ENCODE measurements at regions not wholly inside any gene's neighbourhood (a gene's known extent, or its start where the extent isn't known, plus 50 kb on each side); places are given as distances from the start of the nearest gene placed in this dataset.

- no peak for TF ChIP-seq CTCF (IDR thresholded peaks at IDR 0.05; ENCODE audit: partially characterized antibody, unreplicated experiment)
- no peak overlapping the region for H3K27ac Mint-ChIP-seq (ENCODE audit: unreplicated experiment)
- peaks cover 2% of the 10 kb centered on the region for H3K27me3 Mint-ChIP-seq (ENCODE audit: unreplicated experiment)
- DNase-seq, result no peak
- no peaks in the 10 kb centered on the region for H3K4me1 Mint-ChIP-seq (ENCODE audit: low read depth, unreplicated experiment)
- H3K4me3 Mint-ChIP-seq (ENCODE audit: unreplicated experiment), result no peak overlapping the region
- peaks cover 7% of the 10 kb centered on the region for H3K36me3 Mint-ChIP-seq (ENCODE audit: unreplicated experiment)
- peaks cover 2% of the 10 kb centered on the region for H3K9me3 Mint-ChIP-seq (ENCODE audit: unreplicated experiment)
Observed at GRCh38 chr5:8805653-8806052, 740.2 kb downstream of the SEMA5A start.

GRCh38 chr5:8807636-8808035 lies 738.2 kb downstream of the SEMA5A start:
- H3K9me3 Mint-ChIP-seq (ENCODE audit: unreplicated experiment), result peaks cover 1% of the 10 kb centered on the region
- no peak overlapping the region for H3K27ac Mint-ChIP-seq (ENCODE audit: unreplicated experiment)
- H3K27me3 Mint-ChIP-seq (ENCODE audit: unreplicated experiment), result peaks cover 2% of the 10 kb centered on the region
- H3K4me3 Mint-ChIP-seq (ENCODE audit: unreplicated experiment), result no peak overlapping the region
- no peak for TF ChIP-seq CTCF (IDR thresholded peaks at IDR 0.05; ENCODE audit: partially characterized antibody, unreplicated experiment)
- H3K36me3 Mint-ChIP-seq (ENCODE audit: unreplicated experiment), result peaks cover 7% of the 10 kb centered on the region
- no peak for DNase-seq
- no peaks in the 10 kb centered on the region for H3K4me1 Mint-ChIP-seq (ENCODE audit: low read depth, unreplicated experiment)

GRCh38 chr5:8811581-8811980 lies 734.3 kb downstream of the SEMA5A start:
- H3K4me1 Mint-ChIP-seq (ENCODE audit: low read depth, unreplicated experiment), result no peaks in the 10 kb centered on the region
- peaks cover 1% of the 10 kb centered on the region for H3K9me3 Mint-ChIP-seq (ENCODE audit: unreplicated experiment)
- TF ChIP-seq CTCF (IDR thresholded peaks at IDR 0.05; ENCODE audit: partially characterized antibody, unreplicated experiment), result no peak
- H3K4me3 Mint-ChIP-seq (ENCODE audit: unreplicated experiment), result no peak overlapping the region
- no peaks in the 10 kb centered on the region for H3K36me3 Mint-ChIP-seq (ENCODE audit: unreplicated experiment)
- DNase-seq, result no peak
- H3K27me3 Mint-ChIP-seq (ENCODE audit: unreplicated experiment), result peaks cover 1% of the 10 kb centered on the region
- no peak overlapping the region for H3K27ac Mint-ChIP-seq (ENCODE audit: unreplicated experiment)

GRCh38 chr5:8813180-8813579 lies 732.7 kb downstream of the SEMA5A start:
- Mint-ChIP-seq H3K36me3 (ENCODE audit: unreplicated experiment) (no peaks in the 10 kb centered on the region), H3K9me3 (ENCODE audit: unreplicated experiment) (peaks cover 1% of the 10 kb centered on the region), H3K4me3 (ENCODE audit: unreplicated experiment) (no peak overlapping the region), H3K4me1 (ENCODE audit: low read depth, unreplicated experiment) (no peaks in the 10 kb centered on the region), H3K27me3 (ENCODE audit: unreplicated experiment) (peaks cover 1% of the 10 kb centered on the region), H3K27ac (ENCODE audit: unreplicated experiment) (no peak overlapping the region)
- TF ChIP-seq CTCF (IDR thresholded peaks at IDR 0.05; ENCODE audit: partially characterized antibody, unreplicated experiment), result no peak
- DNase-seq, result no peak

- Mint-ChIP-seq H3K36me3 (ENCODE audit: unreplicated experiment) (no peaks in the 10 kb centered on the region), H3K27me3 (ENCODE audit: unreplicated experiment) (peaks cover 1% of the 10 kb centered on the region), H3K9me3 (ENCODE audit: unreplicated experiment) (peaks cover 1% of the 10 kb centered on the region), H3K4me3 (ENCODE audit: unreplicated experiment) (no peak overlapping the region), H3K27ac (ENCODE audit: unreplicated experiment) (no peak overlapping the region), H3K4me1 (ENCODE audit: low read depth, unreplicated experiment) (no peaks in the 10 kb centered on the region)
- no peak for DNase-seq
- TF ChIP-seq CTCF (IDR thresholded peaks at IDR 0.05; ENCODE audit: partially characterized antibody, unreplicated experiment), result no peak
Observed at GRCh38 chr5:8814105-8814504, 731.8 kb downstream of the SEMA5A start.
